IMR-90 (cell line): ENCODE measurements at regions not wholly inside any gene's neighbourhood (a gene's known extent, or its start where the extent isn't known, plus 50 kb on each side); places are given as distances from the start of the nearest gene placed in this dataset.

ENCODE experiments used
- ATAC-seq: fragments of 200-7000 bp; cut with Tn5 transposase; 2 replicates; pipeline ENCODE4 v1.9.1; 2020; ENCODE audit warnings: low read depth, mild to moderate bottlenecking, moderate library complexity
- BruUV-seq: library from RNA; stranded (reverse); fragments of 400-500 nt; replicated peaks from 2 replicates; lab custom pipeline; 2021; lab: Mats Ljungman, UMichigan
- CTCF ChIA-PET: fragments of 300-600 bp; formaldehyde crosslinking; extraction: SDS; loops from one replicate; lab custom pipeline; 2021; ENCODE audit warnings: antibody characterized with exemption; lab: Yijun Ruan, JAX
- POLR2A ChIA-PET: fragments of 300-600 bp; sonication (Branson Sonifier 250); formaldehyde crosslinking; loops from one replicate; lab custom pipeline; 2022; ENCODE audit warnings: antibody characterized with exemption; ENCODE audit not compliant: unreplicated experiment; lab: Charles Lee
- DNase-seq: peaks from one replicate; pipeline ENCODE4 v3.0.0; 2013
- H2AFZ ChIP-seq: replicated peaks from 2 replicates; pipeline ENCODE3; 2013; ENCODE audit warnings: low read length, mild to moderate bottlenecking; ENCODE audit not compliant: poor library complexity
- H2AK5ac ChIP-seq: 2 replicates; pipeline ENCODE4 v1.6.1; 2013; ENCODE audit warnings: low read depth, low read length, inconsistent platforms
- H2AK9ac ChIP-seq: replicated peaks from 2 replicates; pipeline ENCODE3; 2013; ENCODE audit warnings: mild to moderate bottlenecking, low read depth, low read length, moderate library complexity; ENCODE audit not compliant: poor library complexity
- H2BK120ac ChIP-seq: 2 replicates; pipeline ENCODE4 v1.6.1; 2013; ENCODE audit warnings: low read depth, low read length, inconsistent platforms
- H2BK15ac ChIP-seq: 3 replicates; pipeline ENCODE4 v1.6.1; 2013; ENCODE audit warnings: low read depth, low read length, inconsistent platforms
- H2BK20ac ChIP-seq: 2 replicates; pipeline ENCODE4 v1.6.1; 2013; ENCODE audit warnings: low read depth, mild to moderate bottlenecking, inconsistent platforms, low read length, moderate library complexity
- H2BK5ac ChIP-seq: 2 replicates; pipeline ENCODE4 v1.6.1; 2013; ENCODE audit warnings: mild to moderate bottlenecking, low read depth, low read length, inconsistent platforms; ENCODE audit not compliant: poor library complexity, severe bottlenecking
- H3K14ac ChIP-seq: replicated peaks from 2 replicates; pipeline ENCODE4 v1.6.1; 2013; ENCODE audit warnings: low read depth, low read length, inconsistent platforms
- H3K18ac ChIP-seq: 2 replicates; pipeline ENCODE4 v1.6.1; 2013; ENCODE audit warnings: low read depth, low read length, control low read depth
- H3K23ac ChIP-seq: 2 replicates; pipeline ENCODE4 v1.6.1; 2013; ENCODE audit warnings: low read depth, low read length, inconsistent platforms
- H3K27ac ChIP-seq: 2 replicates; pipeline ENCODE4 v1.5.1; 2013; ENCODE audit warnings: mild to moderate bottlenecking, control low read depth, low read length; ENCODE audit not compliant: insufficient read depth
- H3K27me3 ChIP-seq: 2 replicates; pipeline ENCODE4 v1.6.1; 2013; ENCODE audit warnings: low read length; ENCODE audit not compliant: control insufficient read depth, insufficient read depth
- H3K36me3 ChIP-seq: 2 replicates; pipeline ENCODE4 v1.6.1; 2013; ENCODE audit warnings: low read length, mixed read lengths; ENCODE audit not compliant: control insufficient read depth, insufficient read depth
- H3K4ac ChIP-seq: 2 replicates; pipeline ENCODE4 v1.6.1; 2013; ENCODE audit warnings: low read depth, low read length, inconsistent platforms
- H3K4me1 ChIP-seq: 2 replicates; pipeline ENCODE4 v1.6.1; 2013; ENCODE audit warnings: low read length, mixed read lengths; ENCODE audit not compliant: control insufficient read depth, insufficient read depth
- H3K4me2 ChIP-seq: 2 replicates; pipeline ENCODE4 v1.6.1; 2013; ENCODE audit warnings: low read depth, mild to moderate bottlenecking, control low read depth, low read length, moderate library complexity
- H3K4me3 ChIP-seq: 2 replicates; pipeline ENCODE4 v1.5.1; 2013; ENCODE audit warnings: low read depth, mild to moderate bottlenecking, control low read depth, low read length, moderate library complexity; ENCODE audit not compliant: insufficient read depth
- H3K56ac ChIP-seq: 2 replicates; pipeline ENCODE4 v1.6.1; 2013; ENCODE audit warnings: low read length, inconsistent platforms; ENCODE audit not compliant: insufficient read depth; ENCODE audit errors: extremely low read depth
- H3K79me1 ChIP-seq, 2 experiments: 2 replicates each; pipeline ENCODE4 v1.6.1; 2013; ENCODE audit warnings: low read length in 2 of 2, inconsistent platforms in 1 of 2, low read depth in 1 of 2
- H3K9ac ChIP-seq: 2 replicates; pipeline ENCODE4 v1.6.1; 2013; ENCODE audit warnings: low read depth, low read length, control low read depth
- H3K9me1 ChIP-seq: 2 replicates; pipeline ENCODE4 v1.6.1; 2013; ENCODE audit warnings: low read length, inconsistent platforms; ENCODE audit not compliant: insufficient read depth
- H3K9me3 ChIP-seq: 2 replicates; pipeline ENCODE4 v1.6.1; 2013; ENCODE audit warnings: low read length; ENCODE audit not compliant: control insufficient read depth, insufficient read depth
- H4K20me1 ChIP-seq: 2 replicates; pipeline ENCODE4 v1.6.1; 2013; ENCODE audit warnings: low read length, inconsistent platforms; ENCODE audit not compliant: insufficient read depth
- H4K5ac ChIP-seq: 2 replicates; pipeline ENCODE4 v1.6.1; 2013; ENCODE audit warnings: mild to moderate bottlenecking, low read depth, low read length, control low read depth
- H4K8ac ChIP-seq, 2 experiments: 2 replicates each; pipeline ENCODE4 v1.6.1; 2013; ENCODE audit warnings: low read depth in 2 of 2, low read length in 2 of 2, control low read depth in 1 of 2, inconsistent platforms in 1 of 2
- H4K91ac ChIP-seq: 2 replicates; pipeline ENCODE4 v1.6.1; 2013; ENCODE audit warnings: low read depth, low read length, inconsistent platforms; ENCODE audit not compliant: insufficient read depth
- CEBPB ChIP-seq: IDR thresholded peaks from 2 replicates; pipeline ENCODE4 v1.6.1; 2012; ENCODE audit warnings: low read depth, low read length, improper control_type of control experiment
- CHD1 ChIP-seq: IDR thresholded peaks from 2 replicates; pipeline ENCODE4 v1.6.1; 2012; ENCODE audit warnings: low read depth, low read length, improper control_type of control experiment
- CTCF ChIP-seq: conservative IDR thresholded peaks from 2 replicates; pipeline ENCODE4 v1.5.1; 2012; ENCODE audit warnings: mild to moderate bottlenecking, low read depth, low read length, improper control_type of control experiment
- ELK1 ChIP-seq: fragments of 150-350 bp; IDR thresholded peaks from 2 replicates; pipeline ENCODE4 v1.6.1; 2016; ENCODE audit warnings: low read depth, mild to moderate bottlenecking, low read length, moderate library complexity, borderline replicate concordance
- FOS ChIP-seq: fragments of 150-350 bp; IDR thresholded peaks from 2 replicates; pipeline ENCODE4 v1.6.1; 2016; ENCODE audit warnings: low read depth, low read length
- MAFK ChIP-seq: IDR thresholded peaks from 2 replicates; pipeline ENCODE4 v1.6.1; 2012; ENCODE audit warnings: low read depth, low read length, improper control_type of control experiment
- MAZ ChIP-seq: IDR thresholded peaks from 2 replicates; pipeline ENCODE4 v1.6.1; 2012; ENCODE audit warnings: low read depth, mild to moderate bottlenecking, low read length, improper control_type of control experiment, moderate library complexity, borderline replicate concordance
- MXI1 ChIP-seq: IDR thresholded peaks from 2 replicates; pipeline ENCODE4 v1.6.1; 2012; ENCODE audit warnings: low read depth, mild to moderate bottlenecking, low read length, moderate library complexity, borderline replicate concordance
- NFE2L2 ChIP-seq: fragments of 150-350 bp; IDR thresholded peaks from 2 replicates; pipeline ENCODE4 v1.6.1; 2016; ENCODE audit warnings: low read depth, mild to moderate bottlenecking, low read length
- POLR2A ChIP-seq: IDR thresholded peaks from 2 replicates; pipeline ENCODE4 v1.6.1; 2012; ENCODE audit warnings: mild to moderate bottlenecking, low read depth, low read length
- RCOR1 ChIP-seq: IDR thresholded peaks from 2 replicates; pipeline ENCODE4 v1.6.1; 2012; ENCODE audit warnings: mild to moderate bottlenecking, low read length, improper control_type of control experiment; ENCODE audit not compliant: insufficient replicate concordance
- SMC3 ChIP-seq: fragments of 150-350 bp; IDR thresholded peaks from 2 replicates; pipeline ENCODE4 v1.6.1; 2016; ENCODE audit warnings: low read depth, mild to moderate bottlenecking, antibody characterized with exemption, low read length, moderate library complexity
- WGBS, 2 experiments: methylation state at CpG; one replicate each; pipeline versions ENCODE4 v1.1.5 to v1.1.7; 2013; ENCODE audit warnings: missing lambda C conversion rate in 2 of 2; ENCODE audit not compliant: insufficient read length in 1 of 2; ENCODE audit errors: extremely low coverage in 2 of 2; 5-methylcytosine and 5-hydroxymethylcytosine counted together
- dilution Hi-C: fragments of 300-500 bp; cut with HindIII; formaldehyde crosslinking; loops from one replicate; pipeline ENCODE4 v1.14.3; 2018; ENCODE audit warnings: low sequenced_read_pairs; ENCODE audit not compliant: unreplicated experiment
- in situ Hi-C: fragments of 300-500 bp; cut with MboI; formaldehyde crosslinking; loops from 3 replicates; pipeline ENCODE4 v1.14.3; 2019; ENCODE audit warnings: low sequenced_read_pairs, inconsistent platforms, mixed read lengths
- intact Hi-C: fragments of 100-400 bp; cut with micrococcal nuclease; formaldehyde crosslinking; loops from 2 replicates; pipeline ENCODE4 v1.10.0; 2022
- TF ChIP-seq, protein P1 (sequence below): fragments of 150-350 bp; IDR thresholded peaks from 2 replicates; pipeline ENCODE4 v1.6.1; 2017; ENCODE audit warnings: mild to moderate bottlenecking, antibody characterized with exemption, low read length, low read depth

GRCh38 chr5:144026286-144026685 is 144.2 kb downstream of the YIPF5 start:
- ATAC-seq, result no peak

More at GRCh38 chr5:144026286-144026685, 144.2 kb downstream of the YIPF5 start:
- Histone ChIP-seq H2AFZ (no peak overlapping the region), H3K14ac (no peak overlapping the region), H3K9ac (no peak overlapping the region), H2BK5ac (no peak overlapping the region), H4K91ac (no peak overlapping the region), H2BK15ac (no peak overlapping the region), H4K8ac (no peak overlapping the region), H2BK120ac (no peak overlapping the region), H4K20me1 (no peaks in the 10 kb centered on the region), H3K9me1 (no peaks in the 10 kb centered on the region), H3K27me3 (no peaks in the 10 kb centered on the region), H3K18ac (no peak overlapping the region), H2AK9ac (no peak overlapping the region), H3K4me1 (peaks cover 10% of the 10 kb centered on the region), H3K27ac (no peak overlapping the region), H3K9me3 (no peaks in the 10 kb centered on the region), H3K79me1 (no peaks in the 10 kb centered on the region), H2BK20ac (no peak overlapping the region), H3K36me3 (no peaks in the 10 kb centered on the region), H3K4me3 (no peak overlapping the region), H3K4ac (no peak overlapping the region), H3K23ac (no peak overlapping the region), H3K4me2 (no peak overlapping the region), H4K5ac (no peak overlapping the region), H3K56ac (no peak overlapping the region), H2AK5ac (no peak overlapping the region)
- CTCF ChIA-PET, result no interaction called here
- no TSS peak for BruUV-seq
- POLR2A ChIA-PET, result no interaction called here
- intact Hi-C loops (no loop called here), dilution Hi-C loops (no loop called here), in situ Hi-C loops (no loop called here)
- no CpG with 5 or more reads among the region's 1 CpG for WGBS, 2 experiments
- TF ChIP-seq MAFK, result no peak
- no peak for TF ChIP-seq FOS
- TF ChIP-seq NFE2L2, result no peak
- TF ChIP-seq, protein P1, sequence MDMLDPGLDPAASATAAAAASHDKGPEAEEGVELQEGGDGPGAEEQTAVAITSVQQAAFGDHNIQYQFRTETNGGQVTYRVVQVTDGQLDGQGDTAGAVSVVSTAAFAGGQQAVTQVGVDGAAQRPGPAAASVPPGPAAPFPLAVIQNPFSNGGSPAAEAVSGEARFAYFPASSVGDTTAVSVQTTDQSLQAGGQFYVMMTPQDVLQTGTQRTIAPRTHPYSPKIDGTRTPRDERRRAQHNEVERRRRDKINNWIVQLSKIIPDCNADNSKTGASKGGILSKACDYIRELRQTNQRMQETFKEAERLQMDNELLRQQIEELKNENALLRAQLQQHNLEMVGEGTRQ, result no peak
- TF ChIP-seq SMC3, result no peak
- no peak for TF ChIP-seq MXI1
- no peak for TF ChIP-seq RCOR1
- no peak for TF ChIP-seq ELK1
- no peak for TF ChIP-seq CEBPB
- TF ChIP-seq MAZ, result no peak
- no peak for TF ChIP-seq CTCF
- TF ChIP-seq POLR2A, result no peak
- TF ChIP-seq CHD1, result no peak
- no peak for DNase-seq
